Choroid plexus epithelial cell (primary cell): ENCODE measurements at regions not wholly inside any gene's neighbourhood (a gene's known extent, or its start where the extent isn't known, plus 50 kb on each side); places are given as distances from the start of the nearest gene placed in this dataset.

Source experiments
- DNase-seq: peaks from one replicate; pipeline ENCODE4 v3.0.0-alpha.2; 2010; ENCODE audit warnings: low read depth
- H3K4me3 ChIP-seq: 2 replicates; pipeline ENCODE4 v1.5.1; 2011; ENCODE audit warnings: low read depth, mild to moderate bottlenecking, control low read depth, low read length, moderate library complexity
- CTCF ChIP-seq: conservative IDR thresholded peaks from 2 replicates; pipeline ENCODE4 v1.5.1; 2011; ENCODE audit warnings: low read depth, mild to moderate bottlenecking, control low read depth, inconsistent platforms, low read length, moderate library complexity

- H3K4me3 ChIP-seq = no peak overlapping the region
- no peak for TF ChIP-seq CTCF
- DNase-seq = no peak
Observed at GRCh38 chr5:71832812-71833715, 114.0 kb downstream of the CARTPT start.

- H3K4me3 ChIP-seq = no peak overlapping the region
- no peak for DNase-seq
- TF ChIP-seq CTCF = no peak
Observed at GRCh38 chr5:71834601-71835000, 115.5 kb downstream of the CARTPT start.

- no peak overlapping the region for H3K4me3 ChIP-seq
- TF ChIP-seq CTCF = peak; percentile 61
- peak; percentile 55 for DNase-seq
Observed at GRCh38 chr5:71836084-71836483, 117.0 kb downstream of the CARTPT start.

GRCh38 chr5:71836559-71837112 is 117.6 kb downstream of the CARTPT start:
- no peak for TF ChIP-seq CTCF
- H3K4me3 ChIP-seq = no peak overlapping the region
- DNase-seq = peak; percentile 68

DNA sequence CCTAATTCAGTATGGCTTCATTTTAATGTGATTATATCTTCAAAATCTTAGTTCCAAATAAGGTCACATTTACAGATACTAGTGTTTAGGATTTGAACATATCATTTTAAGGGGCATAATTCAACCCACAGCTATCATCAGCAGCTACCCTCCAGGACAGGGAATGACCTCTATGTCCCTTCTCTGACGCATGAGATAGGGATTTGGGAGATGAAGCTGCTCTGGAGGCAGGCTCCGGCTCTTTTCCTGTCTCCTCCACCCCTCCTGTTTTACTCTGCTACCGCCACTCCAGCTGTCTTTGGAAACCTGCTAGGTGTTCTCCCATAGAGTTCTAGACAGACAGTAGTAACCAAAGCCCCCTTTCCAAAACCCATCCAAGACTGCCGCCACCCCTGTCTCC is 119.2 kb downstream of the CARTPT start:
- H3K4me3 ChIP-seq = no peak overlapping the region
- DNase-seq = no peak
- TF ChIP-seq CTCF = no peak

DNA sequence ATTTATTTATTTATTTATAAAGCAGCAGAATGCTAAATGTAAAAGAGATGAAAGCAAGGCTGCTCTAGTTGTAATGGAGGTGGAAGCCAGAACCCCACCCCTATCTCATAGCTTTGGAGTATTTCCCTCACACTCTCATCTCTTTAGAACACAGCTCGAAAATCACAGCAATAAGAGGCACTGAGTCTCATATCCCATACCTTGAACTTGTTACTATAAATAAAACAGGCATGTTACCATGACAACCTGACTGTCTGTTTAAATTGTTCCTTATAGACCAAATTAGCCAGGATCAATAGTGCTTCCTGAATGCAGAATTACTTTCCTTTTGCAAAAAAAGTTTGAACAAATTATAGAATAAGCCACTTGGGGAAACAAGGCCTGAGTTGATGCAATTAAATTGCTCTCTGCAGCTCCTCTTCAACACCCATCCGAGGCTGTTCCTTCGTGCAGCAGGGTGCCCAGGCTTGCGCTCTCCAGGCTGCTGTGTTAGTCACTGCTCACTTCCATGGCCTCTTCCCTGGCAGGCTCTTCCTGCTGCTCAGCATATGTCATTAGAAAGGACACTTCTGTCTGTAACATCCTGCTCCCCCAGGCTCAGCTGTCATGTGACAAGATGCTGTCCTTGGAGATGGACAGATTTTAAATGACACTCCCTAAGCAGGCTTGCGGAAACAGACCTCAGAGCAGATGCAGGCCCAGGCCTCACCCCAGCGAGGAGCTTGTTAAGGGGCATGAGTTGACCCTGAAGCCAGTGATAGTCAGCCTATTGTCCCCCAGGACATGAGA is 120.2 kb downstream of the CARTPT start:
- TF ChIP-seq CTCF = no peak
- DNase-seq = no peak

More for the DNA sequence above, 120.2 kb downstream of the CARTPT start:
- no peak overlapping the region for H3K4me3 ChIP-seq
